Progenitor cell of endocrine pancreas (in vitro differentiated cells): ENCODE measurements at regions not wholly inside any gene's neighbourhood (a gene's known extent, or its start where the extent isn't known, plus 50 kb on each side); places are given as distances from the start of the nearest gene placed in this dataset.

Experiments used
- DNase-seq: peaks from one replicate; pipeline ENCODE4 v3.0.0; 2021; ENCODE audit warnings: low spot score; ENCODE audit not compliant: unreplicated experiment
- H3K27ac Mint-ChIP-seq: 2 replicates; pipeline ENCODE4 v1.8.0; 2021; ENCODE audit warnings: mild to moderate bottlenecking, moderate library complexity, mixed read lengths
- H3K27me3 Mint-ChIP-seq: 2 replicates; pipeline ENCODE4 v1.8.0; 2021; ENCODE audit warnings: mixed read lengths
- H3K36me3 Mint-ChIP-seq: 2 replicates; pipeline ENCODE4 v1.8.0; 2022; ENCODE audit warnings: mixed read lengths; ENCODE audit not compliant: insufficient read depth
- H3K4me1 Mint-ChIP-seq: 2 replicates; pipeline ENCODE4 v1.8.0; 2021; ENCODE audit warnings: low read depth, mixed read lengths
- H3K4me3 Mint-ChIP-seq: 2 replicates; pipeline ENCODE4 v1.8.0; 2021; ENCODE audit warnings: low read depth, mild to moderate bottlenecking, moderate library complexity, mixed read lengths
- H3K9me3 Mint-ChIP-seq: 2 replicates; pipeline ENCODE4 v1.8.0; 2021; ENCODE audit warnings: low read depth, mixed read lengths
- CTCF ChIP-seq: fragments of 200-600 bp; sonication (generic); IDR thresholded peaks from one replicate; pipeline ENCODE4 v1.5.0; 2021; ENCODE audit warnings: antibody characterized with exemption, mild to moderate bottlenecking; ENCODE audit not compliant: unreplicated experiment

- no peaks in the 10 kb centered on the region for H3K9me3 Mint-ChIP-seq
- H3K36me3 Mint-ChIP-seq, result no peaks in the 10 kb centered on the region
- H3K4me1 Mint-ChIP-seq, result peaks cover 12% of the 10 kb centered on the region
- no peak for DNase-seq
- H3K27ac Mint-ChIP-seq, result no peak overlapping the region
- no peak overlapping the region for H3K4me3 Mint-ChIP-seq
- TF ChIP-seq CTCF, result no peak
- peaks cover 30% of the 10 kb centered on the region for H3K27me3 Mint-ChIP-seq
These were observed 57.3 kb downstream of the HHEX start for GRCh38 chr10:92747066-92747465.

- no peaks in the 10 kb centered on the region for H3K36me3 Mint-ChIP-seq
- H3K4me3 Mint-ChIP-seq, result no peak overlapping the region
- no peak for DNase-seq
- no peak for TF ChIP-seq CTCF
- H3K27ac Mint-ChIP-seq, result no peak overlapping the region
- no peaks in the 10 kb centered on the region for H3K9me3 Mint-ChIP-seq
- peaks cover 12% of the 10 kb centered on the region for H3K4me1 Mint-ChIP-seq
- H3K27me3 Mint-ChIP-seq, result peaks cover 25% of the 10 kb centered on the region
These were observed 57.8 kb downstream of the HHEX start for GRCh38 chr10:92747600-92747999.

- no peaks in the 10 kb centered on the region for H3K36me3 Mint-ChIP-seq
- no peak for DNase-seq
- H3K27ac Mint-ChIP-seq, result no peak overlapping the region
- TF ChIP-seq CTCF, result no peak
- no peak overlapping the region for H3K4me3 Mint-ChIP-seq
- no peaks in the 10 kb centered on the region for H3K9me3 Mint-ChIP-seq
- peaks cover 21% of the 10 kb centered on the region for H3K27me3 Mint-ChIP-seq
- H3K4me1 Mint-ChIP-seq, result peaks cover 12% of the 10 kb centered on the region
These were observed 61.2 kb downstream of the HHEX start for GRCh38 chr10:92750791-92751533.

GRCh38 chr10:92751534-92751811 lies 61.7 kb downstream of the HHEX start:
- H3K4me1 Mint-ChIP-seq, result peaks cover 17% of the 10 kb centered on the region
- no peaks in the 10 kb centered on the region for H3K36me3 Mint-ChIP-seq
- no peak for DNase-seq
- peaks cover 21% of the 10 kb centered on the region for H3K27me3 Mint-ChIP-seq
- H3K27ac Mint-ChIP-seq, result no peak overlapping the region
- H3K9me3 Mint-ChIP-seq, result no peaks in the 10 kb centered on the region
- no peak for TF ChIP-seq CTCF
- no peak overlapping the region for H3K4me3 Mint-ChIP-seq

- H3K27ac Mint-ChIP-seq, result no peak overlapping the region
- H3K9me3 Mint-ChIP-seq, result no peaks in the 10 kb centered on the region
- peaks cover 19% of the 10 kb centered on the region for H3K27me3 Mint-ChIP-seq
- H3K36me3 Mint-ChIP-seq, result no peaks in the 10 kb centered on the region
- peaks cover 20% of the 10 kb centered on the region for H3K4me1 Mint-ChIP-seq
- DNase-seq, result no peak
- TF ChIP-seq CTCF, result no peak
- no peak overlapping the region for H3K4me3 Mint-ChIP-seq
These were observed 62.1 kb downstream of the HHEX start for GRCh38 chr10:92751827-92752226.
